Omental fat pad (tissue), 3 donors: ENCODE measurements at regions not wholly inside any gene's neighbourhood (a gene's known extent, or its start where the extent isn't known, plus 50 kb on each side); places are given as distances from the start of the nearest gene placed in this dataset.

Experiments
- ATAC-seq: fragments of 150-250 bp; one replicate; pipeline ENCODE4 v1.9.1; 2016; ENCODE audit warnings: mild to moderate bottlenecking, moderate library complexity; ENCODE audit not compliant: low FRiP score
- DNase-seq: peaks from one replicate; pipeline ENCODE4 v3.0.0-alpha.2; 2019; ENCODE audit warnings: low spot score
- CTCF ChIP-seq, 3 donors: fragments of 450-650 bp; IDR thresholded peaks; one replicate each; pipeline ENCODE4 v1.5.1; 2016 to 2017; ENCODE audit warnings: antibody characterized with exemption in 3 of 3, mild to moderate bottlenecking in 3 of 3, moderate library complexity in 2 of 3

- ATAC-seq, result no peak
- DNase-seq, result no peak
Observed at GRCh38 chr4:152073351-152074087, 312.7 kb upstream of the GATB start.

GRCh38 chr4:152072906-152073305, 312.1 kb upstream of the GATB start:
- ATAC-seq, result no peak
- no peak for TF ChIP-seq CTCF (IDR thresholded peaks at IDR 0.05)
- no peak for DNase-seq

More at GRCh38 chr4:152073351-152074087, 312.7 kb upstream of the GATB start:
- TF ChIP-seq CTCF (IDR thresholded peaks at IDR 0.05), result no peak

- no peak for TF ChIP-seq CTCF (IDR thresholded peaks at IDR 0.05)
- DNase-seq, result no peak
Observed at GRCh38 chr4:152072001-152072485, 311.2 kb upstream of the GATB start.

GRCh38 chr4:152070854-152071253, 310.0 kb upstream of the GATB start:
- TF ChIP-seq CTCF (IDR thresholded peaks at IDR 0.05), result no peak
- ATAC-seq, result no peak

More at GRCh38 chr4:152072001-152072485, 311.2 kb upstream of the GATB start:
- ATAC-seq, result no peak

GRCh38 chr4:152068866-152069265, 308.1 kb upstream of the GATB start:
- TF ChIP-seq CTCF (IDR thresholded peaks at IDR 0.05), result no peak
- ATAC-seq (no peak), DNase-seq (no peak)

More at GRCh38 chr4:152070854-152071253, 310.0 kb upstream of the GATB start:
- DNase-seq, result no peak

- DNase-seq (no peak), ATAC-seq (no peak)
- TF ChIP-seq CTCF (IDR thresholded peaks at IDR 0.05), result no peak
Observed at GRCh38 chr4:152065545-152065944, 304.7 kb upstream of the GATB start.

- no peak for TF ChIP-seq CTCF (IDR thresholded peaks at IDR 0.05)
- ATAC-seq (no peak), DNase-seq (no peak)
Observed at GRCh38 chr4:152064753-152065152, 303.9 kb upstream of the GATB start.
